RWPE1 (cell line): ENCODE measurements at regions not wholly inside any gene's neighbourhood (a gene's known extent, or its start where the extent isn't known, plus 50 kb on each side); places are given as distances from the start of the nearest gene placed in this dataset.
A peak's percentile ranks its signal among the peaks of the same experiment; 100 is the strongest.

Experiments
- CTCF ChIA-PET: fragments of 350-600 bp; sonication (Branson Sonifier 250); formaldehyde crosslinking; extraction: SDS; loops from one replicate; lab custom pipeline; 2021; lab: Yijun Ruan, JAX
- POLR2A ChIA-PET: fragments of 400-600 bp; formaldehyde crosslinking; extraction: SDS; loops from one replicate; lab custom pipeline; 2020; ENCODE audit warnings: antibody characterized with exemption; ENCODE audit not compliant: low non-redundant PET; lab: Yijun Ruan, JAX
- DNase-seq: peaks from one replicate; pipeline ENCODE4 v3.0.0; 2012; ENCODE audit warnings: low spot score
- H3K27ac ChIP-seq: fragments of 450-650 bp; 2 replicates; pipeline ENCODE4 v1.5.1; 2017
- TF ChIP-seq, protein P1 (sequence below): fragments of 450-650 bp; conservative IDR thresholded peaks from 2 replicates; pipeline ENCODE4 v1.5.1; 2017; ENCODE audit warnings: low read depth, mild to moderate bottlenecking

DNA sequence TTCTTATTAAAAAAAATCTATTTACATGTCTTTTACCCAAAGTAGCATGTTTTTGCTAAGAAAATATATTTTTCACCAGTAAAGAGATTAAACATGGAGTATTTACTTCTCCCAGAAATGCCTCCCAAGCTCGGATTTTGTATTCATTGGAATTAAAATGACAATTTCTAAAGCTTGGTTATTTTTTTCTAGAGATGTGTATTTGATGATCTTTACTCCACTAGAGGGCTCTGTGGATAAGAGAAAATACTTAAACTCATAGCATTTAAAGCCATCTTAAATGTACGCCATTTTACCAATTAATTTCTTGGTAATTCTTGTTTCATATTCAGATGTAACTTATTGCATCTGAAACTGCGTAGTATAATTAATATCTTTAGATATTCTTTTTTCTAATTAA lies 461.4 kb downstream of the GALR1 start:
- H3K27ac ChIP-seq, result no peak overlapping the region
- peak; percentile 2 for DNase-seq
- TF ChIP-seq, protein P1, sequence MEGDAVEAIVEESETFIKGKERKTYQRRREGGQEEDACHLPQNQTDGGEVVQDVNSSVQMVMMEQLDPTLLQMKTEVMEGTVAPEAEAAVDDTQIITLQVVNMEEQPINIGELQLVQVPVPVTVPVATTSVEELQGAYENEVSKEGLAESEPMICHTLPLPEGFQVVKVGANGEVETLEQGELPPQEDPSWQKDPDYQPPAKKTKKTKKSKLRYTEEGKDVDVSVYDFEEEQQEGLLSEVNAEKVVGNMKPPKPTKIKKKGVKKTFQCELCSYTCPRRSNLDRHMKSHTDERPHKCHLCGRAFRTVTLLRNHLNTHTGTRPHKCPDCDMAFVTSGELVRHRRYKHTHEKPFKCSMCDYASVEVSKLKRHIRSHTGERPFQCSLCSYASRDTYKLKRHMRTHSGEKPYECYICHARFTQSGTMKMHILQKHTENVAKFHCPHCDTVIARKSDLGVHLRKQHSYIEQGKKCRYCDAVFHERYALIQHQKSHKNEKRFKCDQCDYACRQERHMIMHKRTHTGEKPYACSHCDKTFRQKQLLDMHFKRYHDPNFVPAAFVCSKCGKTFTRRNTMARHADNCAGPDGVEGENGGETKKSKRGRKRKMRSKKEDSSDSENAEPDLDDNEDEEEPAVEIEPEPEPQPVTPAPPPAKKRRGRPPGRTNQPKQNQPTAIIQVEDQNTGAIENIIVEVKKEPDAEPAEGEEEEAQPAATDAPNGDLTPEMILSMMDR, result peak; percentile 50
- ChIA-PET CTCF (interaction anchor here (0.6 kb wide), 2 partner anchors 161 to 558 kb away, joined by 3 read pairs; no protein-coding TSS in a partner anchor), POLR2A (no interaction called here)

DNA sequence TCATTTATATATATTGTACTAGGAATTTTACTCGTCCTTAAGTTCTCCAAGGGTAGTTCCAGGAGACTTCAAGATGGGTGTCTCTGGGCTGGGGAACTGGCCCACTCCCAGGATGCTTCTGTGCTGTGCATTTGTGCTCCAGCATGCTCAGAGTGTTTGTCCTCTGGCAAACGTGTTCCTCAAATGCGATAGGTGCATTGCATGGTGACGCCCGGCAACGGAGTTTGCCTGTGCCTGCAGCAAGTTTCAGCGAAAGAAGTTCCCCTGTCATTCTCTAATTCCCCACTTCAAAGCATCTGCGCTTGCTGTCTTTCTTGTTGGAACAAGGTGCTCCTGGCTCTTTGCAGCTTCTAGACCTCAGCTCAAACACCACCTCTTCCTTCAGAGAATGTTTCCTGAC lies 465.1 kb downstream of the GALR1 start:
- DNase-seq, result no peak
- TF ChIP-seq, protein P1, result no peak
- ChIA-PET POLR2A (no interaction called here), CTCF (no interaction called here)
- no peak overlapping the region for H3K27ac ChIP-seq

DNA sequence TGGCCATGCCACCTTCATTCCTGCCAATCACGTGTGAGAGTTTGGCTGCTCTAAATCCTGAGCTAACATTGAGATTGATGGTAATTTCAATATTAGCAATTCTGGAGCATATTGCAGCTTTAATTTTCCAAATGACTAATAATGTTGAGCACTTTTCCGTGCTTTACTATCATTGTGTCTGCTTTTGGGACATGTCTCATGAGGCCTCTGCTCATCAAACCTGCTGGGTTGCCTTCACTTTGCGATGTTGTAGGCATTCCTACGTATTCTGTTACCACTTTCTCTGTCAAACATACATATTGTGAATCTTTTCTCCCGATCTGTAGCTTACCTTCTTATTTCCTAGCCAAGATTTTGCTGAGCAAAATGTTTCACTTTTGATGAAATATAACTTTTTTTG lies 466.6 kb downstream of the GALR1 start:
- POLR2A ChIA-PET, result no interaction called here
- TF ChIP-seq, protein P1, result no peak
- no peak for DNase-seq
- H3K27ac ChIP-seq, result no peak overlapping the region
- CTCF ChIA-PET, result no interaction called here

DNA sequence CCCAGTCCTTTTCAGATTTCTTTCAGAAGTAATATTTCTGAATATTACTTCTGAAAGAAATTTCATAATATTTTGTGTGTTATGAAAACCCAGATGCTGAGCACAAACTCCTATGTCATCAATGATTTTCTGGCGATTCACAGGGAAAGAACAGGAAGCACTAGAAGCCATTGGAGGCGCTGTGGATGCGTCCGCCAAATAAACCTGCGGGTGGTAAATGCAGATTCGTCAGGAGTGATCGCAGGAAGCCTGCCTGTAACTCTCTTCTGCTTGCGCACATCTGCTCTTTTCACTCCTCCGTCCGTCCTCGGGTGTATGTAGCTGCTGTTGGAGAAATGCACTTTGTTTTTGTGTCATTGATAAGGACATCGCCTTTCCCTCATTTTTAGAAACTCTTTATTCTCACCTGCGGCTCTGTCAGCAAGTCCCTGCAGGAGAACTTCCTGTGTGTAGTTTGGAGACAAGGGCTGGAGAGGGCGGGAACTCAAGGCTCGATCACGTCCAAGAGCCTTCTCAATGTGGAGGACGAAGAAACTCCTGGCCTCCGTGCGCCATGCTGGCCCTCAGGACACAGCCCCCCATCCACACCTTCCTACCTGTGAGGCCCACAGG lies 483.8 kb downstream of the GALR1 start:
- POLR2A ChIA-PET, result no interaction called here
- CTCF ChIA-PET, result no interaction called here
- H3K27ac ChIP-seq, result no peak overlapping the region
- DNase-seq, result no peak
- TF ChIP-seq, protein P1, result no peak

DNA sequence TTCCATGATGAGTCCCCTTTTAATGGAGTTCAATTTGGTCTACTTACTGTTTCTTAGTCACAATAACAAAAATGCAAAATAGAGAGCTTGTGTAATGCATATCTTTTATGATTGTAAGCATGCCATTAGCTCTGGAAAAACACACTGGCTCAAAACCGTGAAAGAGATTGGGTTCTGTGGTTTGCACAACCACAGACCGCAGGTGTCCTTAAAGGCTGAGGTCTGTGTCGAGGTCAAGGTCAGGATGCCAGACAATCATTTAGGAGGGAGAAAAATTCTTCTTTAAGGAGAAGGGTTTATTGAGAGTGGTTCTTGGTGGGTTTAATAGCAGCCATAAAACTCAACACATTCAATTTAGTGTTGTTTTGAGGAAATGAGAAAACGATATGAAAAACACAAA lies 487.2 kb downstream of the GALR1 start:
- DNase-seq, result no peak
- ChIA-PET CTCF (no interaction called here), POLR2A (no interaction called here)
- no peak overlapping the region for H3K27ac ChIP-seq
- TF ChIP-seq, protein P1, result no peak

DNA sequence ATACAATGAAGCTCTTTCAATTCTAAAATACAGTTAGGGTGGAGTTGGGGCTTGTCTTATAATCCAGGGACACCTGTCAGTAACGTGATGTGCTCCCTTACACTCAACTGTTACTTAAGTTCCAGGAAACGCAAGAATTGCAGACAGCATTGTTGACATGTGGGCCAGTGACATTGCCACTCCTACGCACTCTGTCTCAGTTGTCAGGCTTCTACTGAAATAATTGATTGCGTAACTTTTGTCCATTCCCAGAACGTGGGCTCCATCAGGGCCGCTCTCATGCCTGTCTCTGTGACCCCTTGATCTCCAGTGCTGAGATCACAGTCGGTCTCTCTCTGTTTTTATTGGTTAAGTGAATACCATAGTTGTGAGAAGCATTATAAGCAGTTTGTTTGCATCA lies 487.8 kb downstream of the GALR1 start:
- ChIA-PET CTCF (no interaction called here), POLR2A (no interaction called here)
- TF ChIP-seq, protein P1, result no peak
- DNase-seq, result no peak
- no peak overlapping the region for H3K27ac ChIP-seq
